Keratinocyte (primary cell): ENCODE measurements at regions not wholly inside any gene's neighbourhood (a gene's known extent, or its start where the extent isn't known, plus 50 kb on each side); places are given as distances from the start of the nearest gene placed in this dataset.

Experiments
- DNase-seq: peaks from one replicate; pipeline ENCODE4 v3.0.0-alpha.2; 2011; ENCODE audit warnings: low read depth, missing footprints, low spot score
- FAIRE-seq: peaks from 2 replicates; lab custom pipeline; 2011; peaks lifted over from hg19 to GRCh38; lab: Jason Lieb, UNC
- H2AFZ ChIP-seq: 2 replicates; pipeline ENCODE4 v1.6.0; 2012; ENCODE audit warnings: low read length, control low read depth, inconsistent platforms; ENCODE audit not compliant: control insufficient read depth
- H3K27ac ChIP-seq: 2 replicates; pipeline ENCODE4 v1.5.1; 2011; ENCODE audit warnings: low read length; ENCODE audit not compliant: control insufficient read depth, insufficient read depth
- H3K27me3 ChIP-seq: 3 replicates; pipeline ENCODE4 v1.6.0; 2011; ENCODE audit warnings: low read length; ENCODE audit not compliant: control insufficient read depth, insufficient read depth; ENCODE audit errors: extremely low read depth
- H3K36me3 ChIP-seq, 2 experiments: 2 replicates in 1 of 2; 3 replicates in 1 of 2; pipeline ENCODE4 v1.5.1; 2011; ENCODE audit warnings: low read length in 2 of 2, mild to moderate bottlenecking in 1 of 2; ENCODE audit not compliant: control insufficient read depth in 2 of 2, insufficient read depth in 2 of 2; ENCODE audit errors: extremely low read depth in 1 of 2
- H3K4me1 ChIP-seq: 3 replicates; pipeline ENCODE4 v1.5.1; 2011; ENCODE audit warnings: low read length; ENCODE audit not compliant: control insufficient read depth, insufficient read depth; ENCODE audit errors: extremely low read depth
- H3K4me2 ChIP-seq: 3 replicates; pipeline ENCODE4 v1.6.0; 2011; ENCODE audit warnings: low read depth, low read length; ENCODE audit not compliant: control insufficient read depth, insufficient read depth; ENCODE audit errors: extremely low read depth
- H3K4me3 ChIP-seq, 3 experiments: fragments of 200-600 bp in 1 of 3; sonication (generic) in 1 of 3; 2 replicates in 2 of 3; 3 replicates in 1 of 3; pipeline ENCODE4 v1.5.1; 2011 to 2016; ENCODE audit warnings: low read length in 3 of 3, mild to moderate bottlenecking in 3 of 3, control low read depth in 2 of 3, inconsistent platforms in 1 of 3, low read depth in 1 of 3, mixed read lengths in 1 of 3, mixed run types in 1 of 3, moderate library complexity in 1 of 3; ENCODE audit not compliant: control insufficient read depth in 2 of 3, insufficient read depth in 2 of 3; ENCODE audit errors: extremely low read depth in 1 of 3
- H3K79me2 ChIP-seq: 2 replicates; pipeline ENCODE4 v1.6.0; 2012; ENCODE audit warnings: low read length; ENCODE audit not compliant: control insufficient read depth, insufficient read depth
- H3K9ac ChIP-seq: 3 replicates; pipeline ENCODE4 v1.6.0; 2011; ENCODE audit warnings: low read length; ENCODE audit not compliant: control insufficient read depth, insufficient read depth; ENCODE audit errors: extremely low read depth
- H3K9me1 ChIP-seq: 3 replicates; pipeline ENCODE4 v1.6.0; 2011; ENCODE audit warnings: low read length; ENCODE audit not compliant: control insufficient read depth, insufficient read depth; ENCODE audit errors: extremely low read depth
- H3K9me3 ChIP-seq: 2 replicates; pipeline ENCODE4 v1.5.1; 2012; ENCODE audit warnings: low read depth, low read length; ENCODE audit not compliant: control insufficient read depth
- H4K20me1 ChIP-seq: 3 replicates; pipeline ENCODE4 v1.6.0; 2011; ENCODE audit warnings: low read length; ENCODE audit not compliant: control insufficient read depth, insufficient read depth; ENCODE audit errors: extremely low read depth
- CTCF ChIP-seq, 3 experiments: IDR thresholded peaks in 1 of 3; conservative IDR thresholded peaks in 1 of 3; optimal IDR thresholded peaks in 1 of 3; 2 replicates in 2 of 3; 3 replicates in 1 of 3; pipeline versions ENCODE3 to v1.5.1; 2011; ENCODE audit warnings: low read length in 3 of 3, mild to moderate bottlenecking in 3 of 3, moderate library complexity in 2 of 3, control low read depth in 1 of 3, inconsistent platforms in 1 of 3; ENCODE audit not compliant: insufficient read depth in 2 of 3; ENCODE audit errors: extremely low read depth in 1 of 3
- EZH2 ChIP-seq: IDR thresholded peaks from one replicate; pipeline ENCODE4 v1.6.1; 2012; ENCODE audit warnings: inconsistent platforms, mild to moderate bottlenecking, low read length, moderate library complexity
- dilution Hi-C: fragments of 300-500 bp; cut with MboI; formaldehyde crosslinking; loops from one replicate; pipeline ENCODE4 v1.7.0; 2020; ENCODE audit warnings: low sequenced_read_pairs; ENCODE audit not compliant: extremely low pct_ligation_motif_present

DNA sequence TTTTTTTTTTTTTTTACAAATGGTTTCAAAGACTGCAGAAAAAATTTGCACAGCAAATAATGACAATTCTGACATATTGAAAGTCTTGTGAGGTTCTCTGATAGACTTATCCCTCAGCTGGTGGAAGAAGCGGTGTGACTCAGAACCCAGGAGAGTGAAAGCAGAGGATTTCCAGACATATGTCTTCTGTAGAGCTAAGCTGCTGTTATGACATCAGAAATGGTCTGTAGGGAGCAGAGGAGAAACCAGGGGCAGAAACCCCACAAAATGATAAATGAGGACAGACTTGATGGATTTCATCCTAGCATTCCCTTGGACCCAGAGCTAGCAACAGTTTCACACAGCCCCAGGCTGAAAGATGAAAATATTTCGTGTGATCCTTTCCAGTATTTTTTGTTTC lies 582.6 kb downstream of the METTL15 start:
- H3K4me3 ChIP-seq = no peak overlapping the region
- dilution Hi-C loops = no loop called here
- no peak for FAIRE-seq
- no peak overlapping the region for H3K4me2 ChIP-seq
- DNase-seq = no peak
- no peaks in the 10 kb centered on the region for H3K4me1 ChIP-seq
- no peaks in the 10 kb centered on the region for H3K27me3 ChIP-seq
- no peaks in the 10 kb centered on the region for H3K79me2 ChIP-seq
- H3K9ac ChIP-seq = no peak overlapping the region
- no peak overlapping the region for H3K27ac ChIP-seq
- H3K9me3 ChIP-seq = no peaks in the 10 kb centered on the region
- H3K9me1 ChIP-seq = no peaks in the 10 kb centered on the region
- no peak overlapping the region for H2AFZ ChIP-seq
- H3K36me3 ChIP-seq = no peaks in the 10 kb centered on the region
- H4K20me1 ChIP-seq = no peaks in the 10 kb centered on the region
- TF ChIP-seq CTCF (optimal IDR thresholded peaks at IDR 0.05 in 1 of 3, IDR thresholded peaks at IDR 0.05 in 1 of 3, conservative IDR thresholded peaks at IDR 0.05 in 1 of 3; ENCODE audit: extremely low read depth in 1 of 3, insufficient read depth in 2 of 3, low read length in 3 of 3) (no peak), EZH2 (no peak)

DNA sequence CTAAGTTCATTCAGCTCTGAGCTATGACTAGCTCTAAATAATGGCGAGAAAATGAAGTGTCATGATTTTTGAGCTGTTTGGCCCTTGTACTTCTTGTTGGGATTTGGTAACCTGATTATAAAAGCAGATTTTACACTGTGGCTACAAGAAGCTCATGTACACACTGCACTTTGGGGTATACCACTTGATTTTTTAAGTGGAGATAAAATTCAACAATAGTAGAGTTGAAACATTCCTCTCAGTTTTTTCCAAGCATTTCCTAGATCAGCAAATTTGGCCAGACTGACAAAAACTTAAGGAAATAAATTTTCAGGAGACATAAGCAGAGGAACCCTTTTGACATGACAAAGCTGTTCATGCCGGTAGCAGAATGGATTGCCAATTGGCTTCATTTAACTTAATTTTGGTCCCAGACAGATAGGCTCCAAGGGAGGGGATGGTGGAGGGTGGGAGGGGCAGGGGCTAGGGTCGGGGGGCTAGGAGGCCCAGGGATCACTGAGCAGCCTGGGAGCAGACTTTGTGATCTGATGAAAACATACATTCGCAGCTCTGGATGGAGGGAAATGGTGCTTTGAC lies 575.9 kb downstream of the METTL15 start:
- dilution Hi-C loops = no loop called here
- no peaks in the 10 kb centered on the region for H4K20me1 ChIP-seq
- H2AFZ ChIP-seq = no peak overlapping the region
- DNase-seq (no peak), FAIRE-seq (no peak)
- H3K9me1 ChIP-seq = no peaks in the 10 kb centered on the region
- H3K79me2 ChIP-seq = no peaks in the 10 kb centered on the region
- H3K9ac ChIP-seq = no peak overlapping the region
- H3K4me3 ChIP-seq = no peak overlapping the region
- no peak overlapping the region for H3K27ac ChIP-seq
- no peaks in the 10 kb centered on the region for H3K4me1 ChIP-seq
- H3K36me3 ChIP-seq = no peaks in the 10 kb centered on the region
- H3K4me2 ChIP-seq = no peak overlapping the region
- no peaks in the 10 kb centered on the region for H3K27me3 ChIP-seq
- TF ChIP-seq CTCF (optimal IDR thresholded peaks at IDR 0.05 in 1 of 3, IDR thresholded peaks at IDR 0.05 in 1 of 3, conservative IDR thresholded peaks at IDR 0.05 in 1 of 3; ENCODE audit: extremely low read depth in 1 of 3, insufficient read depth in 2 of 3, low read length in 3 of 3) = no peak
- no peak for TF ChIP-seq EZH2
- H3K9me3 ChIP-seq = no peaks in the 10 kb centered on the region
